ENCODE measurements at regions not wholly inside any gene's neighbourhood (a gene's known extent, or its start where the extent isn't known, plus 50 kb on each side); places are given as distances from the start of the nearest gene placed in this dataset.

- intact Hi-C loops (cut with micrococcal nuclease), result no loop called here
- ChIA-PET POLR2A (no interaction called here), CTCF (ENCODE audit: low intra/inter-chr PET ratio) (no interaction called here)
- Histone ChIP-seq H3K79me2 (ENCODE audit: control insufficient read depth, insufficient read depth, low read length) (no peaks in the 10 kb centered on the region), H3K27ac (ENCODE audit: extremely low read depth, low read depth, low read length) (no peak overlapping the region), H4K20me1 (replicated peaks; ENCODE audit: control insufficient read depth, insufficient read depth, low read length) (no peaks in the 10 kb centered on the region), H3K9me3 (replicated peaks; ENCODE audit: control insufficient read depth, insufficient read depth, low read depth, low read length) (no peaks in the 10 kb centered on the region), H3K9me1 (ENCODE audit: control insufficient read depth, insufficient read depth, low read length) (no peaks in the 10 kb centered on the region), H3K27me3 (ENCODE audit: control insufficient read depth in 2 of 2, insufficient read depth in 2 of 2, low read length in 2 of 2) (no peaks in the 10 kb centered on the region), H2AFZ (ENCODE audit: low read depth, low read length) (no peak overlapping the region), H3K36me3 (ENCODE audit: control insufficient read depth, insufficient read depth, low read length) (no peaks in the 10 kb centered on the region), H3K4me2 (ENCODE audit: insufficient read depth, low read length) (no peak overlapping the region), H3K9ac (ENCODE audit: insufficient read depth in 1 of 2, low read depth in 2 of 2, low read length in 2 of 2) (no peak overlapping the region), H3K4me3 (no peak overlapping the region), H3K4me1 (replicated peaks in 1 of 2; ENCODE audit: control insufficient read depth in 2 of 2, insufficient read depth in 2 of 2, low read length in 2 of 2) (no peaks in the 10 kb centered on the region)
- in situ Hi-C loops (cut with MboI), result no loop called here
- no peak for ATAC-seq
- no peak for DNase-seq (ENCODE audit: extremely low read depth in 1 of 4, low spot score in 3 of 4)
- 0% methylated on average over 1 of the region's 1 CpG for WGBS (ENCODE audit: insufficient coverage, low coverage, missing lambda C conversion rate)
- FAIRE-seq, result no peak
- no TSS peak for BruUV-seq (replicated peaks)
- TF ChIP-seq ZNF121 (CRISPR knock-in tag; conservative IDR thresholded peaks at IDR 0.05) (no peak), GABPA (tag; conservative IDR thresholded peaks at IDR 0.05; ENCODE audit: low read depth) (no peak), RCOR1 (IDR thresholded peaks at IDR 0.05; ENCODE audit: borderline replicate concordance in 1 of 2, low read depth in 2 of 2, low read length in 2 of 2) (no peak), E2F8 (IDR thresholded peaks at IDR 0.05; ENCODE audit: low read depth, partially characterized antibody) (no peak), NR0B1 (IDR thresholded peaks at IDR 0.05; ENCODE audit: partially characterized antibody) (no peak), ZNF41 (CRISPR knock-in tag; conservative IDR thresholded peaks at IDR 0.05) (no peak), ZC3H4 (CRISPR knock-in tag; IDR thresholded peaks at IDR 0.05; ENCODE audit: borderline replicate concordance) (no peak), CBX8 (IDR thresholded peaks at IDR 0.05; ENCODE audit: borderline replicate concordance, extremely low read depth, low read depth, low read length, poor library complexity, severe bottlenecking) (no peak), GABPB1 (CRISPR knock-in tag; IDR thresholded peaks at IDR 0.05) (no peak)
These were observed 280.2 kb upstream of the USP25 start for GRCh38 chr21:15449556-15449955.
